Psoas muscle (tissue), 7 donors: ENCODE measurements at regions not wholly inside any gene's neighbourhood (a gene's known extent, or its start where the extent isn't known, plus 50 kb on each side); places are given as distances from the start of the nearest gene placed in this dataset.

ENCODE experiments used
- ATAC-seq, 4 donors: fragments of 200-7000 bp; cut with Tn5 transposase; one replicate each; pipeline ENCODE4 v1.9.1; 2020; ENCODE audit warnings: moderate library complexity in 3 of 4, mild to moderate bottlenecking in 2 of 4
- DNase-seq, 2 donors: peaks; one replicate each; pipeline ENCODE4 v3.0.0-alpha.2; 2020
- H3K27ac ChIP-seq: fragments of 200-600 bp; one replicate; pipeline ENCODE4 v1.8.0; 2022
- H3K27me3 ChIP-seq, 3 donors: fragments of 200-600 bp in 1 of 3; one replicate each; pipeline versions ENCODE4 v1.6.1 to v1.8.0; 2013 to 2022; ENCODE audit warnings: low read length in 2 of 3, mild to moderate bottlenecking in 2 of 3, moderate library complexity in 1 of 3; ENCODE audit not compliant: insufficient read depth in 3 of 3
- H3K36me3 ChIP-seq, 2 donors: fragments of 200-600 bp in 1 of 2; one replicate each; pipeline versions ENCODE4 v1.6.1 to v1.8.0; 2013 to 2022; ENCODE audit warnings: low read depth in 1 of 2, mild to moderate bottlenecking in 1 of 2, moderate library complexity in 1 of 2; ENCODE audit not compliant: insufficient read depth in 1 of 2
- H3K4me1 ChIP-seq: fragments of 200-600 bp; one replicate; pipeline ENCODE4 v1.8.0; 2022
- H3K4me3 ChIP-seq: fragments of 200-600 bp; one replicate; pipeline ENCODE4 v1.8.0; 2022; ENCODE audit warnings: mild to moderate bottlenecking
- H3K9me3 ChIP-seq: fragments of 200-600 bp; one replicate; pipeline ENCODE4 v1.8.0; 2022
- WGBS, 3 donors: extraction: QIAGEN DNeasy Blood & Tissue Kit; methylation state at CpG; one replicate each; pipeline versions ENCODE4 v1.1.6 to v1.1.7; 2013; 5-methylcytosine and 5-hydroxymethylcytosine counted together
- intact Hi-C, 2 donors: fragments of 100-400 bp; cut with DNase I; formaldehyde crosslinking; loops; one replicate each; pipeline versions ENCODE4 v1.11.0 to v1.14.2; 2022
- TF ChIP-seq, protein P1 (sequence below): fragments of 200-600 bp; IDR thresholded peaks from one replicate; pipeline ENCODE4 v1.8.0; 2022; ENCODE audit warnings: antibody characterized with exemption
- donor health status: healthy with polysubstance abuse.
- donor health status: DM: no; HTN: no; CAD: no; lungs with moderate emphysema.
- donor health status: Bipolar disorder and iron deficiency.
- donor health status: healthy.
- donor health status: DM: yes; HTN: yes; CAD: no.
- donor health status: DM: no; HTN: no; CAD: no.
- donor health status: DM: yes; HTN: yes; CAD: no.

- H3K36me3 ChIP-seq: no peaks in the 10 kb centered on the region
- WGBS, 3 donors: 88 to 94% (median 92%) methylated on average over 7 of the region's 7 CpGs
- intact Hi-C loops: no loop called here
- no peaks in the 10 kb centered on the region for H3K27me3 ChIP-seq
- no peak overlapping the region for H3K27ac ChIP-seq
- peaks cover 15% of the 10 kb centered on the region for H3K4me1 ChIP-seq
- H3K9me3 ChIP-seq: no peaks in the 10 kb centered on the region
- H3K4me3 ChIP-seq: no peak overlapping the region
- no peak for DNase-seq
- ATAC-seq: no peak
- TF ChIP-seq, protein P1, sequence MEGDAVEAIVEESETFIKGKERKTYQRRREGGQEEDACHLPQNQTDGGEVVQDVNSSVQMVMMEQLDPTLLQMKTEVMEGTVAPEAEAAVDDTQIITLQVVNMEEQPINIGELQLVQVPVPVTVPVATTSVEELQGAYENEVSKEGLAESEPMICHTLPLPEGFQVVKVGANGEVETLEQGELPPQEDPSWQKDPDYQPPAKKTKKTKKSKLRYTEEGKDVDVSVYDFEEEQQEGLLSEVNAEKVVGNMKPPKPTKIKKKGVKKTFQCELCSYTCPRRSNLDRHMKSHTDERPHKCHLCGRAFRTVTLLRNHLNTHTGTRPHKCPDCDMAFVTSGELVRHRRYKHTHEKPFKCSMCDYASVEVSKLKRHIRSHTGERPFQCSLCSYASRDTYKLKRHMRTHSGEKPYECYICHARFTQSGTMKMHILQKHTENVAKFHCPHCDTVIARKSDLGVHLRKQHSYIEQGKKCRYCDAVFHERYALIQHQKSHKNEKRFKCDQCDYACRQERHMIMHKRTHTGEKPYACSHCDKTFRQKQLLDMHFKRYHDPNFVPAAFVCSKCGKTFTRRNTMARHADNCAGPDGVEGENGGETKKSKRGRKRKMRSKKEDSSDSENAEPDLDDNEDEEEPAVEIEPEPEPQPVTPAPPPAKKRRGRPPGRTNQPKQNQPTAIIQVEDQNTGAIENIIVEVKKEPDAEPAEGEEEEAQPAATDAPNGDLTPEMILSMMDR: no peak
These were observed 347.2 kb downstream of the RFC3 start for GRCh38 chr13:34165158-34165557.

DNA sequence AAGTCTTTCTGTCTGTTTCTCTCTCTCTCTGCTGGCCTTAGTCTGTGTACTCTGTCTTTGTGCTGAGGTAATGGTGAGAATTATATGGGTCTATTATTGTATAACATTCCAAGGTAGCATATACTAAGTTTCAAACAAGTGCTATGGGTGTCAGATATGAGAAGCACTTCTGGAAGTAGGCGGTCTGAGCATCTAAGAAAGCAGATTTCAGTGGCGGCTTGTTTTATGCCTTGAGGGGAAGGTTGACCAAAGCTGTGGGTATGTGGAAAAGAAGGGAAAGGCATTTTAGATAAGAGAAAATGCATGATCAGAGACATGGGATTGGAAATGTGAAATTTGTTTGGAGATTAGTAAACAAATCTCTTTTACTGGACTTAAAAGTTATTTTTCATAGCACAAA, 348.5 kb downstream of the RFC3 start:
- H3K27me3 ChIP-seq: no peaks in the 10 kb centered on the region
- TF ChIP-seq, protein P1: no peak
- peaks cover 15% of the 10 kb centered on the region for H3K4me1 ChIP-seq
- H3K36me3 ChIP-seq: no peaks in the 10 kb centered on the region
- DNase-seq: no peak
- no peaks in the 10 kb centered on the region for H3K9me3 ChIP-seq
- 93 to 99% (median 96%) methylated on average over 2 of the region's 2 CpGs for WGBS, 3 donors
- no peak for ATAC-seq
- intact Hi-C loops: no loop called here
- no peak overlapping the region for H3K27ac ChIP-seq
- H3K4me3 ChIP-seq: no peak overlapping the region

DNA sequence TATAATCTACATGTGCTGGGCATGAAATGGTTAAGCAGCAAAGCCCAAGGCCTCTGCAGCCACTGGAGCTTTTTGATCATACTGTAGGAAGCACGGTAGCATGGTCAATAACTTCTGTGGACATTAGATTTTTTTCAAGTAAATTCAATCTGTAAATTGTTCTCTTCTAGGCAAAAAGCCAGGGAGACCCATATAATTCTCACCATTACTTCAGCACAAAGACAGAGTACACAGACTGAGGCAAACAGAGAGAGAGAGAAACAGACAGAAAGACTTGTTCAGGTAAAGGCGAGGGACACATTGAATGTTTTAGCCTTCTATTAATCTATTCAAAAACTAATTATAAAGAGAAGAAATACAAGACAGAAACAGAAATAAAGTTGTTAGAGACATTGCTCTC, 349.4 kb downstream of the RFC3 start:
- no peak overlapping the region for H3K27ac ChIP-seq
- DNase-seq (no peak), ATAC-seq (no peak)
- 54 to 70% (median 55%) methylated on average over 2 of the region's 2 CpGs for WGBS, 3 donors
- H3K36me3 ChIP-seq: no peaks in the 10 kb centered on the region
- H3K9me3 ChIP-seq: no peaks in the 10 kb centered on the region
- intact Hi-C loops: no loop called here
- TF ChIP-seq, protein P1: no peak
- H3K4me3 ChIP-seq: no peak overlapping the region
- H3K4me1 ChIP-seq: peaks cover 6% of the 10 kb centered on the region
- H3K27me3 ChIP-seq: no peaks in the 10 kb centered on the region

DNA sequence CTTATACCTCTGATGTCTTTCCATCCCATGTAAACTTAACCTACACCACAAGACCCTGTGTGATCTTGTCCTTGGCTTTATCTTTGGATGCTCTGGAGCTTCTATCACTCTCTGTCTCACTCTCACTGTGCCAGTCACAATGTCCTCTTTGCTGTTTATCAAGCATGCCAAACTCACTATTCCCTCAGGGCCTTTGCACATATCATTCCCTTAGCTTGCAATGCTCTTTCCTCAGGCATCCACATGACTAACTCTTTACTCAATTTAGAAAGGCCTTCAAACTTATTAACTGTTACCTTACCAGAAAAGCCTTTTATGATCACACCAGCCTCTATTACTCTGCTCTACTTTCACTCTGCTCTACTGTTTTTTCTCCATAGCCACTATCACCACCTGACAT, 354.1 kb downstream of the RFC3 start:
- no peaks in the 10 kb centered on the region for H3K9me3 ChIP-seq
- H3K4me1 ChIP-seq: no peaks in the 10 kb centered on the region
- TF ChIP-seq, protein P1: no peak
- ATAC-seq (no peak), DNase-seq (no peak)
- no peak overlapping the region for H3K4me3 ChIP-seq
- H3K27ac ChIP-seq: no peak overlapping the region
- intact Hi-C loops: no loop called here
- peaks cover 0 to 2% (median 0%) of the 10 kb centered on the region in 3 donors for H3K27me3 ChIP-seq
- no peaks in the 10 kb centered on the region for H3K36me3 ChIP-seq

GRCh38 chr13:34174671-34175145, 356.8 kb downstream of the RFC3 start:
- H3K27me3 ChIP-seq: peaks cover 0 to 2% (median 0%) of the 10 kb centered on the region in 3 donors
- WGBS, 3 donors: 87 to 92% (median 88%) methylated on average over 2 of the region's 2 CpGs
- intact Hi-C loops: no loop called here
- H3K4me1 ChIP-seq: no peaks in the 10 kb centered on the region
- DNase-seq: no peak
- H3K36me3 ChIP-seq: no peaks in the 10 kb centered on the region
- H3K27ac ChIP-seq: no peak overlapping the region
- ATAC-seq: no peak
- H3K4me3 ChIP-seq: no peak overlapping the region
- no peaks in the 10 kb centered on the region for H3K9me3 ChIP-seq
- TF ChIP-seq, protein P1: no peak
